ENCODE measurements at regions not wholly inside any gene's neighbourhood (a gene's known extent, or its start where the extent isn't known, plus 50 kb on each side); places are given as distances from the start of the nearest gene placed in this dataset.

- H3K4me2 ChIP-seq (ENCODE audit: low read length), result no peak overlapping the region
- peaks cover under 1% of the 10 kb centered on the region for H3K9me3 ChIP-seq (replicated peaks; ENCODE audit: low read length)
- H3K4me3 ChIP-seq (ENCODE audit: low read length), result no peak overlapping the region
- no peaks in the 10 kb centered on the region for H3K27me3 ChIP-seq (ENCODE audit: control insufficient read depth, insufficient read depth, low read length)
- H3K9ac ChIP-seq (ENCODE audit: low read depth, low read length), result no peak overlapping the region
- H3K36me3 ChIP-seq (ENCODE audit: insufficient read depth, low read length), result no peaks in the 10 kb centered on the region
- peaks cover 6% of the 10 kb centered on the region for H3K4me1 ChIP-seq (ENCODE audit: control insufficient read depth, insufficient read depth, low read length)
Observed at GRCh38 chr5:123671042-123671441, 159.1 kb downstream of the CSNK1G3 start.

Data from skeletal muscle satellite cell (primary cell).